ENCODE measurements at regions not wholly inside any gene's neighbourhood (a gene's known extent, or its start where the extent isn't known, plus 50 kb on each side); places are given as distances from the start of the nearest gene placed in this dataset.

- TF ChIP-seq CTCF (IDR thresholded peaks at IDR 0.05) (no peak), POLR2A (IDR thresholded peaks at IDR 0.05) (no peak), EP300 (IDR thresholded peaks at IDR 0.05; ENCODE audit: low read depth) (no peak), POLR2AphosphoS5 (IDR thresholded peaks at IDR 0.05) (no peak)
Measured at GRCh38 chr1:175885326-175885725, 141.9 kb upstream of the TNR start.
